MM.1S (cell line): ENCODE measurements at regions not wholly inside any gene's neighbourhood (a gene's known extent, or its start where the extent isn't known, plus 50 kb on each side); places are given as distances from the start of the nearest gene placed in this dataset.

Source experiments
- DNase-seq: peaks from one replicate; pipeline ENCODE4 v3.0.0-alpha.2; 2015
- H2AFZ ChIP-seq: fragments of 300-600 bp; sonication (generic); 2 replicates; pipeline ENCODE4 v1.6.0; 2016; ENCODE audit warnings: antibody characterized with exemption, low read length
- H3F3A ChIP-seq: fragments of 300-600 bp; sonication (generic); 2 replicates; pipeline ENCODE4 v1.6.1; 2016; ENCODE audit warnings: mild to moderate bottlenecking, antibody characterized with exemption, low read length, moderate library complexity, mixed read lengths; ENCODE audit not compliant: insufficient read depth
- H3K27ac ChIP-seq: fragments of 300-600 bp; sonication (generic); 2 replicates; pipeline ENCODE4 v1.5.1; 2016; ENCODE audit warnings: mild to moderate bottlenecking, low read length
- H3K27me3 ChIP-seq: fragments of 300-600 bp; sonication (generic); replicated peaks from 2 replicates; pipeline ENCODE4 v1.6.0; 2016; ENCODE audit warnings: low read length; ENCODE audit not compliant: insufficient read depth
- H3K36me3 ChIP-seq: fragments of 300-600 bp; sonication (generic); replicated peaks from 2 replicates; pipeline ENCODE4 v1.6.1; 2016; ENCODE audit warnings: mild to moderate bottlenecking, low read length, mixed read lengths; ENCODE audit not compliant: insufficient read depth
- H3K4me1 ChIP-seq: fragments of 300-600 bp; sonication (generic); 2 replicates; pipeline ENCODE4 v1.6.1; 2016; ENCODE audit warnings: low read length, mixed read lengths
- H3K4me2 ChIP-seq: fragments of 300-600 bp; sonication (generic); 2 replicates; pipeline ENCODE4 v1.6.0; 2016; ENCODE audit warnings: low read depth, low read length
- H3K4me3 ChIP-seq: fragments of 300-600 bp; sonication (generic); 2 replicates; pipeline ENCODE4 v1.5.1; 2016; ENCODE audit warnings: low read length, mixed read lengths
- H3K79me2 ChIP-seq: fragments of 300-600 bp; sonication (generic); 2 replicates; pipeline ENCODE4 v1.6.1; 2016; ENCODE audit warnings: mixed run types, low read length, mixed read lengths
- H3K9ac ChIP-seq: fragments of 300-600 bp; sonication (generic); 2 replicates; pipeline ENCODE4 v1.6.1; 2016; ENCODE audit warnings: low read length, mixed read lengths
- H3K9me2 ChIP-seq: fragments of 300-600 bp; sonication (generic); replicated peaks from 2 replicates; pipeline ENCODE4 v1.6.1; 2016; ENCODE audit warnings: mild to moderate bottlenecking, low read length, mixed read lengths; ENCODE audit not compliant: insufficient read depth
- H3K9me3 ChIP-seq: fragments of 300-600 bp; sonication (generic); replicated peaks from 2 replicates; pipeline ENCODE4 v1.6.1; 2016; ENCODE audit warnings: mild to moderate bottlenecking, low read length, mixed read lengths; ENCODE audit not compliant: insufficient read depth
- H4K20me1 ChIP-seq: fragments of 300-600 bp; sonication (generic); 2 replicates; pipeline ENCODE4 v1.6.1; 2016; ENCODE audit warnings: mild to moderate bottlenecking, low read length, moderate library complexity, mixed read lengths; ENCODE audit not compliant: insufficient read depth
- CTCF ChIP-seq: fragments of 300-600 bp; sonication (generic); IDR thresholded peaks from 2 replicates; pipeline ENCODE4 v1.5.1; 2016; ENCODE audit warnings: antibody characterized with exemption, low read length, mixed read lengths
- EZH2 ChIP-seq: fragments of 300-600 bp; sonication (generic); optimal IDR thresholded peaks from 2 replicates; pipeline ENCODE3; 2017; ENCODE audit warnings: low read depth, mild to moderate bottlenecking, antibody characterized with exemption, low read length, mixed read lengths
- EZH2phosphoT487 ChIP-seq: fragments of 300-600 bp; sonication (generic); IDR thresholded peaks from 2 replicates; pipeline ENCODE4 v1.6.1; 2018; ENCODE audit warnings: antibody characterized with exemption, low read length

- Histone ChIP-seq H3F3A (no peaks in the 10 kb centered on the region; the same call in 1 of the 2 replicates), H4K20me1 (no peaks in the 10 kb centered on the region), H3K27me3 (no peaks in the 10 kb centered on the region), H3K36me3 (no peaks in the 10 kb centered on the region), H3K9me2 (no peaks in the 10 kb centered on the region), H3K27ac (no peak overlapping the region), H2AFZ (no peak overlapping the region), H3K4me3 (no peak overlapping the region), H3K9ac (no peak overlapping the region), H3K79me2 (no peaks in the 10 kb centered on the region), H3K4me2 (no peak overlapping the region), H3K9me3 (no peaks in the 10 kb centered on the region), H3K4me1 (no peaks in the 10 kb centered on the region)
- DNase-seq: no peak
- TF ChIP-seq EZH2phosphoT487: no peak
- no peak for TF ChIP-seq EZH2
- no peak for TF ChIP-seq CTCF
Observed at GRCh38 chr5:77849308-77849900, 73.3 kb upstream of the TBCA start.

- H4K20me1 ChIP-seq: no peaks in the 10 kb centered on the region
- H3K9ac ChIP-seq: no peak overlapping the region
- H3K27ac ChIP-seq: no peak overlapping the region
- H3K9me2 ChIP-seq: no peaks in the 10 kb centered on the region
- H3K79me2 ChIP-seq: no peaks in the 10 kb centered on the region
- H3K9me3 ChIP-seq: no peaks in the 10 kb centered on the region
- no peaks in the 10 kb centered on the region for H3K27me3 ChIP-seq
- no peak for TF ChIP-seq CTCF
- no peak for TF ChIP-seq EZH2
- TF ChIP-seq EZH2phosphoT487: no peak
- H3K36me3 ChIP-seq: no peaks in the 10 kb centered on the region
- no peaks in the 10 kb centered on the region; the same call in 1 of the 2 replicates for H3F3A ChIP-seq
- no peak overlapping the region for H3K4me2 ChIP-seq
- H2AFZ ChIP-seq: no peak overlapping the region
- DNase-seq: no peak
- no peaks in the 10 kb centered on the region for H3K4me1 ChIP-seq
- no peak overlapping the region for H3K4me3 ChIP-seq
Observed at GRCh38 chr5:77847814-77848290, 71.7 kb upstream of the TBCA start.

GRCh38 chr5:77847129-77847460 is 71.0 kb upstream of the TBCA start:
- no peak overlapping the region for H2AFZ ChIP-seq
- H3F3A ChIP-seq: no peaks in the 10 kb centered on the region; the same call in 1 of the 2 replicates
- TF ChIP-seq CTCF: no peak
- TF ChIP-seq EZH2phosphoT487: no peak
- TF ChIP-seq EZH2: no peak
- no peaks in the 10 kb centered on the region for H3K9me2 ChIP-seq
- no peaks in the 10 kb centered on the region for H3K36me3 ChIP-seq
- no peaks in the 10 kb centered on the region for H4K20me1 ChIP-seq
- H3K27ac ChIP-seq: no peak overlapping the region
- no peaks in the 10 kb centered on the region for H3K9me3 ChIP-seq
- no peak overlapping the region for H3K4me3 ChIP-seq
- H3K27me3 ChIP-seq: no peaks in the 10 kb centered on the region
- no peak for DNase-seq
- H3K4me1 ChIP-seq: no peaks in the 10 kb centered on the region
- H3K79me2 ChIP-seq: no peaks in the 10 kb centered on the region
- H3K4me2 ChIP-seq: no peak overlapping the region
- H3K9ac ChIP-seq: no peak overlapping the region
